GM12865 (cell line): ENCODE measurements at regions not wholly inside any gene's neighbourhood (a gene's known extent, or its start where the extent isn't known, plus 50 kb on each side); places are given as distances from the start of the nearest gene placed in this dataset.

ENCODE experiments used
- DNase-seq: peaks from one replicate; pipeline ENCODE4 v3.0.0; 2010; ENCODE audit warnings: low read depth
- H3K4me3 ChIP-seq: 2 replicates; pipeline ENCODE4 v1.5.1; 2011; ENCODE audit warnings: mild to moderate bottlenecking, low read depth, low read length, control low read depth
- CTCF ChIP-seq: IDR thresholded peaks from 2 replicates; pipeline ENCODE4 v1.5.1; 2011; ENCODE audit warnings: low read length, control low read depth, low read depth, inconsistent platforms; ENCODE audit not compliant: insufficient read depth; ENCODE audit errors: missing control alignments

GRCh38 chr11:116504541-116505297, 268.1 kb downstream of the BUD13 start:
- DNase-seq, result no peak
- H3K4me3 ChIP-seq, result no peak overlapping the region
- TF ChIP-seq CTCF, result no peak

GRCh38 chr11:116503216-116504160, 269.3 kb downstream of the BUD13 start:
- no peak for DNase-seq
- H3K4me3 ChIP-seq, result no peak overlapping the region
- TF ChIP-seq CTCF, result no peak

GRCh38 chr11:116502641-116503061, 270.1 kb downstream of the BUD13 start:
- no peak overlapping the region for H3K4me3 ChIP-seq
- no peak for TF ChIP-seq CTCF
- DNase-seq, result no peak

GRCh38 chr11:116501728-116502127, 271.1 kb downstream of the BUD13 start:
- TF ChIP-seq CTCF, result no peak
- no peak for DNase-seq
- H3K4me3 ChIP-seq, result no peak overlapping the region

- no peak for DNase-seq
- H3K4me3 ChIP-seq, result no peak overlapping the region
- no peak for TF ChIP-seq CTCF
Measured at GRCh38 chr11:116500947-116501602, 271.7 kb downstream of the BUD13 start.

GRCh38 chr11:116500026-116500946, 272.5 kb downstream of the BUD13 start:
- H3K4me3 ChIP-seq, result no peak overlapping the region
- no peak for TF ChIP-seq CTCF
- no peak for DNase-seq
